ENCODE measurements at regions not wholly inside any gene's neighbourhood (a gene's known extent, or its start where the extent isn't known, plus 50 kb on each side); places are given as distances from the start of the nearest gene placed in this dataset.

DNA sequence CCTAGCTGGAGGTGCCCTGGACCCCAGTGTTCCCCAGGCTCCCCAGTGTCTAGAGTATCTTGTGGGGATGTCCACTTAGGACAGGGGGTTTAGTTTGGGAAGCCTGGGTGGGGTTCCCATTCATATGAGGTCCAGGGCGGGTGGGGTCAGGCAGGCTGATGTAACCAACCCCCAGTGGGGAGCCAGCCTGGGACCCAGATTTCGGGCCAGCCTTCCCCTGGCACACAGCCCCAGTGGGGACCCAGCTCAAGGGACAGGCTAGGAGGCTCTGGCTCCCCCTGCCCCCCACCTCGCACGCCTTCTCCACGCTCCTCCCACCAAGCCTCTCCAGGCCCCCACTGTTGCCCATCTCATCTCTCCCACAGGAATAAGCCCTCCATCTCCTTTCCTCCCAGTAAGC lies 323.5 kb downstream of the UACA start:
- TF ChIP-seq, protein P1, sequence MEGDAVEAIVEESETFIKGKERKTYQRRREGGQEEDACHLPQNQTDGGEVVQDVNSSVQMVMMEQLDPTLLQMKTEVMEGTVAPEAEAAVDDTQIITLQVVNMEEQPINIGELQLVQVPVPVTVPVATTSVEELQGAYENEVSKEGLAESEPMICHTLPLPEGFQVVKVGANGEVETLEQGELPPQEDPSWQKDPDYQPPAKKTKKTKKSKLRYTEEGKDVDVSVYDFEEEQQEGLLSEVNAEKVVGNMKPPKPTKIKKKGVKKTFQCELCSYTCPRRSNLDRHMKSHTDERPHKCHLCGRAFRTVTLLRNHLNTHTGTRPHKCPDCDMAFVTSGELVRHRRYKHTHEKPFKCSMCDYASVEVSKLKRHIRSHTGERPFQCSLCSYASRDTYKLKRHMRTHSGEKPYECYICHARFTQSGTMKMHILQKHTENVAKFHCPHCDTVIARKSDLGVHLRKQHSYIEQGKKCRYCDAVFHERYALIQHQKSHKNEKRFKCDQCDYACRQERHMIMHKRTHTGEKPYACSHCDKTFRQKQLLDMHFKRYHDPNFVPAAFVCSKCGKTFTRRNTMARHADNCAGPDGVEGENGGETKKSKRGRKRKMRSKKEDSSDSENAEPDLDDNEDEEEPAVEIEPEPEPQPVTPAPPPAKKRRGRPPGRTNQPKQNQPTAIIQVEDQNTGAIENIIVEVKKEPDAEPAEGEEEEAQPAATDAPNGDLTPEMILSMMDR (IDR thresholded peaks at IDR 0.05): no peak
- TF ChIP-seq EP300 (IDR thresholded peaks at IDR 0.05): no peak
- no peak for TF ChIP-seq POLR2A (IDR thresholded peaks at IDR 0.05)
